HG02610 (cell line): ENCODE measurements at regions not wholly inside any gene's neighbourhood (a gene's known extent, or its start where the extent isn't known, plus 50 kb on each side); places are given as distances from the start of the nearest gene placed in this dataset.

Experiments used
- ATAC-seq: cut with Tn5 transposase; IDR thresholded peaks from one replicate; pipeline ENCODE4 v1.9.1; 2021; ENCODE audit warnings: mild to moderate bottlenecking, moderate library complexity; ENCODE audit not compliant: unreplicated experiment

GRCh38 chr20:24378661-24379483 is 90.6 kb upstream of the SYNDIG1 start:
- no peak for ATAC-seq

DNA sequence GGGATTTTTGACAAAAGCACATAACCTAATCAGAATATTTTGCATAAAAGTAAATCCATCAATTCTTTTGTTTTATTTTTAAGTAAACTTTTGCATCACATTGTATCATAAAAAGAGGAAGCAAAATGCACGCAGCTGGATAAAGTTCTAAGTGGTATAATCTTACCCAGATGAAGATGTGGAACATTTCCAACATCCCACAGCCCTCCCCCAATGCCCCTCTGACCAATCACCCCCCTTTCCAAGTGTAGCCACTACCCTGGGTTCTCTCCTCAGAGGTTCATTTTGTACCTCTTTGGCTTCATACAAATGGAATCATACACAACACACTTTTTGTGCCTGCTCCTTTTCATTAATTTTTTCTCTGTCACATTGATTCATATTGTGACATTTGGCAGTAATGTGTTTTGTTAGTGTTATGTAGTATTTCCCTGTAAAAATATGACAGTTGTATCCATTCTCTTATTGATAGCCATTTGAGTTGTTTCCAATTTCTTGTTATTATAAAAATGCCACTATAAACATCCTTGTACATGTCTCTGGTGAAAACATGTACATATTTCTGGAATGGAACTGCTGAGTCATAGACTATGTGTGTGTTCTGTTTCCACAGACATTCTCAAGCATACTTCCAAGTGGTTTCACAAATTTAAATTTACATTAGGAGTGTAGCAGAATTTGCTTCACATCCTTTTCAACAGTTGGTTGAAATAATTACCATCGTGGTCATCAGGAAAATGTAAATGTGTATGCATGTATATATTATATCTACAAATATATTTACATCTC is 92.9 kb upstream of the SYNDIG1 start:
- ATAC-seq = no peak

DNA sequence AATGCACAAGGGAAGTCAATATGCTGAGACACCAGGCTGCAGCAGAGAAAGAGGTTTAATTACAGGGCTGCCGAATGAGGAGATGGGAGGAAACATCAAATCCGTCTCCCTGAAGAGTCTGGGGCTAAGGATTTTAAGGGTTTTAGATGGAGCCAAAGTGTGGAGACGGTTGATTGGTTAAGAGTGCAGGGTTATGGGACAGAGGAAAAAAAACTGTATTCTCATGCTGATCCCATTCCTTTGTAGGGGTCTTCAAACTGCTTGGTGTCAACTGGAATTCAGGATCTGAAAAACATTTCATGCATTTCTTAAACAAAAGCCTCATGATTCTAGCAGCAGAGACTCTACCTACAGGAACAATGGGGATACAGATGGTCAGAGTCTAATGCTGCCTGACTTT is 96.1 kb upstream of the SYNDIG1 start:
- no peak for ATAC-seq

DNA sequence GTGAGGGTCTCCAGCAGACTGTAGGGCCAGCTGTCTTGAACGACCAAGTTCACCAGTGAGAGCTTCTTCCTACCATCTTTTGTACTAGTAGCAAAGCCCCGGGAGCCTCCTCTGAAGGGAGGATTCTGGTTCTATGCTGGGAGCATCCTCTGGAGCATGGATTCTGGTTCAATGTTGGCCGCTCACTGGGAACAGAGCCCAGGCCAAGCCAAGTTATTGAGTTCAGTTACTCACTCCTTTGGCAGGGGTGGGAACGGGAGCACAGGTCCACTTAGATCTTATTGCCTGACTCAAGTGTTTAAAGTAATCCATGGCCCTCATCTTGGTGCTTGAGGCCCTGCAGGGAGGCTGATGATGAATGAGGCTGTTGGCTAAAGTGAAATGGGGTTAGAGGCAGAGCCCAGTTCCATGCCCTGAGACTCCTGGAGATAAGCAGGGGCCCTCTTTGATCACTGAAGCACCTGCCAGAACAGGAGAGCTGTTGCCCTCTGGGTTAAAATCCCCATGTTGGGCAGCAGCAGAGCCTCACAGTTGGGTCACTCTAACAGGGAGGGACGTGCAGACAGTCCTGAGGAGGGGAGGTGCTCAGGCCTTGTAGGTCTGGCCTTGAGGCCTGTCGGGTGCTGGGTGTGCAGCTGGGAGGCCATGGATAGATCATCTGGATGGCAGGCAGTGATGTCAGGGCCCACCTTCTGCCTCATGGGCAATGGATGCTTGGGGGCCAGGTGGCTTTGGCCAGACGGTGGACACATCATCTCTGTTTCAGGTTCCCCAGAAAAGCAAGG is 98.3 kb upstream of the SYNDIG1 start:
- ATAC-seq = no peak

DNA sequence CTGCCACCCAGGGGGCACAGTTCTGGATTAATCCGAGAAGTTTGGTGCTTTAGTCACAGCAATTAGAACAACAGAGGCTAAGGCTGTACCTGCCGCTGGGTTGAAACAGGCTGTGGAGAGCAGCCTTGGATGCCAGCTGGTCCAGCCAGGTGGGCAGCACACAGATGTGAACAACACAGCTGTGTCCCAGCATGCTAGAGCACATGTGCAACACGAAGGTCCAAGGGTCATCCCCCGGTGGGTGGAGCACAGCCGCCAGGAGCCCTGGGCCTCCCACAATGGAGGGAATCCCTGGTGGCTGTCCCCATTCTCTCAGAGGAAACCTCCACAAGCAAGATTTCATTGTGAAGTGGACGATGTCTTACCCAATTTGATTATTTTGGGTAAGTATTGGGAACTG is 99.2 kb upstream of the SYNDIG1 start:
- ATAC-seq = no peak

DNA sequence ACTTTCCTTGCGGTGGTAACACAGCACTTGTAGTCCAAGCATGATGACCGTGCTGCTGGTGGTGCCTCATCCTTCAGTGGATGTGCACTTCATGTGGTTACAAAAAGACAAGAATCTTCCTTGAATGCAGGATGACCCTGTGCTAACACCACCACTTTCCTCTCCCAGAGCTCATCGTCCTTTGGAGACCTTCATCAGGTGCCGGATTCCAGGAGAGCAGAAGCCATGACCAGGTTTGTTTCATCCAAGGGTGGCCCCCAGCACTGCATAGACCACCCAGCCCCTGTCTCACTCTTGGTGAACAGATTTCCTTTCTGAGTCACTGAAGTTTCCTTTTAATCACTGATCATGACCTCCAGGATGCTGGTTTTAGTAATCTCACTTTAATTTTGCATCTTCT is 101.2 kb upstream of the SYNDIG1 start:
- no peak for ATAC-seq

DNA sequence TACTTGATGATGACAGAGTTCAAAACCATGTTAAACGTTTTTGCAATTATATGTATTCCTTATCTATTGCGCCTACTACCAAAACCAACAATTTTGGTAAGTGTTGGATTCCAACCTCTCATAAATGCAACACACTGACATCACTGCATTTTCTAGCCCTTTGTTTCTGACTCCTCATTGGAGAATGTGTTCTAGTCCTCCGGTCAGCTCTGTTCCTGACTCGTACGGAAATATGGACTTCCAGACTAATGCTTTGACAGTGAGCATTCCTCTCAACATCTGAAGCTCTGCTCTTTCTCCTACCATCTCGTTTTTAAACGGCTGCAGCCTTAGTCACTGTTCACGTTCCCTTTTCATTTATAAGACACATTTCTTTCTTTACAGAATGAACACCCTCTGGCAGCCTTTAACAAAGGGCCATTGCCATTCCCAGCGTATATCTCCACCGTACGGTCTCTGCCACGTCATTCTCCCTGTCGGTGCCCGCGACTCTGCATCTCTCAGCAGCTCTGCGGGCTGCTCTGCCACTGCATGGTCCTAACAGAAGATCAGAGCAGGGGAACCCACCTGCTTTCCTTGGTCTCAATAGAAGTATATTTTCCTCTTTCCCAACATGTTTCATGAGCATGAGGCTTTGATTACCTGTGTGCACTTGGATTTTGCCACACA is 103.0 kb upstream of the SYNDIG1 start:
- ATAC-seq = no peak

DNA sequence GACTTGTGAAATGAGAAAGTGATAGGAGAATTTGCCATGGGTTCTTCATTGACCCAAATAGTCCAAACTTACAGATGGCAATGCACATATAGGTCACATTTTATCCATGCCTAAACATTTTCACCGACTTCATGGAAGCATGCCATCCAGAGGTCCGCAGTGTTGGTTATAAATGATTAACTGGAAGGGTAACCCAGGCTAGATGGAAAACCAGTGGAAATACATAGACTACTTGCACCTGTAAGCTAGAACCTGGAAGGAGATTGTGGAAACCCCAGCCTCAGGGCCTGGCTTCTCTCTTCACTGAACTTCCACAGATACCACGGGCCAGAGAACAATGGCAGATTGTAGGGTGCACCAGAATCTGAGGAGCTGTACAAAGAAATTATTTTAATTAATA is 103.8 kb upstream of the SYNDIG1 start:
- no peak for ATAC-seq

DNA sequence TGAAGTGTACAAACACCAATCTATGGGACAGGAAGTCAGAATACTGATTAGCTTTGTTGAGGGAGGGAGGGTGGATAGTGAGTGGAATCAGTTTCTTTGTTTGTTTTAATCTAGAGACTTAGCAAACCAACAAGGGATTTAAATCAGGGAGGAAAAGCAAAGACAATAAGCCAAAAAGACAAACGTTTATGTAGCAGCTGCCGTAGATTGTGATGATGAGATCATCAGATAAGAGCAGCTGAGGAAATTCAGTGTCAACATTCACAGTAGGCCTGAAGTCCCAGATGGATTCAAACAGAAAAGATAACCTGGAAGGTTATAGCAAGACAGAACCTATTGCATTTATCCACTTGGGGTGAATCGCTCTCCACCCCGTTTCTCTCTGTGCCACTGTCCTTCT is 104.9 kb upstream of the SYNDIG1 start:
- no peak for ATAC-seq

DNA sequence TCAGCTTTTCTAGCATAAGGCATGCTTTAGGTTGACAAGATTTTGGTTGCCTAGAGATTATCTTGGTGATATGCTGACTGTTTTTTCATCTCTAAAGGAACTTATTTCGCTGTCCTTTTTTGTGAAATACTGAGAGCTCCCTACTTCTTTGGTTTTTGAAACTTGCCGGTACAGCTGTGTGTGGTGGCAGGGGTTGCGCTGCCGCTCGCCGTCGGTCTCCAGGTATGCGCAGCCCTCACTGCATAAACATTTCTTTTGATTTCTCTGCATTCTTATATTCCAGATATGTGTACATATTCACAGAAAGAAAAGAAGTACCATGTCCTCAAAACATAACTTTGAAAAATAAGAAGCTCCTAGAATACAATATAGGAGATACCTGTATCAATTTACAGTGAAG is 106.4 kb upstream of the SYNDIG1 start:
- no peak for ATAC-seq

- ATAC-seq = no peak
Observed at GRCh38 chr20:24362080-24362479, 107.3 kb upstream of the SYNDIG1 start.

DNA sequence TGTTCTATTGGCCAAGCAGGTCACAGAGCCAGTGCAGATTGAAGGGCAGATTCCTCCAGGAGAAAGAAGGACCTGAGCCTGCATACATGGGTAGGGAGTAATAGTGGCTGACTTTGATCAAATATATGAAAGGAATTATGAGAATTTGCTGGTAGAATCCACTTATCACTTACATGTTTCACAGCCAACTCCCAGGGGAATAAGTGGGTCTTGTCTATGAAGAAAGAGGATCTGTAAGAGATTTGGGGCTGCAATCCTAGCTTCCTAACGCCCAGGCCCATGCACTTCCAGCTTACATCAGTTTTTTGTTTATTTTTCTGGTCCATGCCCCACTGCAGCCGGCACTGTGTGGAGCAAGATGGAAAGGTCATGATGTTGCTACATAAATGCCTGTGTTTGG is 107.9 kb upstream of the SYNDIG1 start:
- ATAC-seq = no peak

- ATAC-seq = no peak
Observed at GRCh38 chr20:24360531-24360930, 108.9 kb upstream of the SYNDIG1 start.

DNA sequence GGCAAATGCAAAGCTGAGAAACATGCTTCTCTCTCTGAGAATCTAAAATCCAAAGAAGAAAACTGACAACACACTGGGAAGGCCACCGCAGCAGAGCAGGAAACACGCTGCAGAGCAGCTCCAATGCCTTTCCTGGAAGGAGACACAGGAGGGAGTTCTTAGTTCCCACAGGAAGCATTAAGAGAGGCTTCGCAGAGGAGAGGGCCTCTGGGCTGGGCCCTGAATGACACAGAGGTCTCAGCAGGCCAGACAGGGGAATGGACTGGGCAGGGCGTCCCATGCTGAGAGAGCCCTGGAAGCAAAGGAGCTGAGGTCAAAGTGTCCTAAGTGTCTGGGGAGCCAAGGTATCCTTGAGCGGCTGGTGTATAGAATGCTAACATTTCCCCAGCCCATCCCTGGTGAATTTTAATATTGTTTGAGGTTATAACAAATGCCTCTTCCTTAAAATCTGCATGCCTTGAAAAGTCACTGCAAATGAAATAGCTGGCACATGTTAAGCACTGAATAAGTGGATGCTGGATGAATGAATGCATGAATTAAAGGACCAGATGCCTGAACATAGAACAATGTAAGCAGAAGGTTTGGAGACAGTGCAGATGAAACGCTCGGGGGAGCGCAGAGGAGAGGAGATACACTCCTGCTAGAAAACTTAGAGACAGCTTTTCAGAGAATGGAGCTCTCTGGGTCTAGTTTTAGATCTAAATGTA is 110.0 kb upstream of the SYNDIG1 start:
- ATAC-seq = no peak

DNA sequence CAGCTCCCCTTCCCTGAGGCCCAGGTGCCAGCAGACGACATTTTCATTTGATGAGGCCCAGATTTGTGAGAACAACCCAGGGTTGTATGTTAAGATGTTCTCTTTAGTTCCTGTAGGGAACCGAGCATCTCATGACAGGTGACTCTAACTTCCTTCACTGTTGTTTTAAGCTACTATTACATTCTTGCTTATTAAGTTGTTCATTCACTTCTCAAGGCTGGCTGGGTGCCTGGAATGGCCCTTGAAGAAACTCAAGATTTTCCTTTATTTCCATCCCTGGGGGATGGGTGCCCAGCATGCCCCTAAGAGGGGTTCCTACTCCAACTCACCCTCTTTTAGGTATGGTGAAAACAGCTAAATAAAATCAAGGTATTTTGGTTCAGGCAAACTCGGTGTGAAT is 111.5 kb upstream of the SYNDIG1 start:
- no peak for ATAC-seq

GRCh38 chr20:24357177-24357576 is 112.3 kb upstream of the SYNDIG1 start:
- ATAC-seq = no peak

DNA sequence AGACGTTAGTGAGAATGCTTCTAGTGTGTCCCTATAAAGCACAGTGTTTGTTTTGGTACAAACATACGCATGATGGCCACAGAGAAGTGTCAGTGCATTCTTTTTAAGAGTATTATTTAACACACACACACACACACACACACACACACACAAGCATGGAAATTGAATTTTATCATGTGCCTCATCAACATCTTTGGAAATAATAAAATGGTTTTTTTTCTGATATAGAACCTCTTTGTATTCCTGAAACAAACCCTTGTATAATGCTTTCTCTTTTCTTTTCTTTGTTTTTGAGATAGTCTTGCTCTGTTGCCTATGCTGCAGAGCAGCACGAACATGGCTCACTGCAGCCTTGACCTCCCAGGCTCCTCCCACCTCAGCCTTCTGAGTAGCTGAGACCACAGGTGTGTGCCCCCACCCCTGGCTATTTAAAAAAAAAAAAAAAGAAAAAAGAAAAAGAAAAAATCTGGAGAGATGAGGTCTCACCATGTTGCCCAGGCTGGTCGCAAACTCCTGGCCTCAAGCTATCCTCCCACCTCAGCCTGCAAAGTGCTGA is 116.2 kb upstream of the SYNDIG1 start:
- ATAC-seq = no peak

- ATAC-seq = no peak
Observed at GRCh38 chr20:24350923-24351368, 118.5 kb upstream of the SYNDIG1 start.

- no peak for ATAC-seq
Observed at GRCh38 chr20:24341781-24342180, 127.6 kb upstream of the SYNDIG1 start.

DNA sequence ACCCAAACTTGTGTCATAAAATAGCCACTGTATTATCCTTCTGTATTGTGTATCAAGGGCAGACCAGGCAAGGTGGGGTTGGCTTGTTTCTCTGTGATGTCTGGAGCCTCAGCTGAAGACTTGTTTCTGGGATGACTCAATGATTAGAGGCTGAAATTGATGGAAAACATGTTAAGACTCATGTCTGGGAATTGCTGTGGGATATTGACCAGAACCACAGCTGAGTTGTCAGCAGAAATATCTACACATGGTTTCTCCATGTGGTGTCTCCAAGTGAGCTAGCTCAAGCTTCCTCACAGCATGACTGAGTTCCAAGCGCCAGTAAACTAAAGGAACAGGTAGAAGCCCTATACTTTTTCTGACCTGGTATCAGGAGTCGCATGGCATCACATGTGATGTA is 128.5 kb upstream of the SYNDIG1 start:
- no peak for ATAC-seq
